HEK293T (cell line): ENCODE measurements at regions not wholly inside any gene's neighbourhood (a gene's known extent, or its start where the extent isn't known, plus 50 kb on each side); places are given as distances from the start of the nearest gene placed in this dataset.

Source experiments
- ARNT ChIP-seq: fragments of 450-650 bp; IDR thresholded peaks from 2 replicates; pipeline ENCODE4 v1.6.1; 2017; ENCODE audit warnings: mild to moderate bottlenecking
- ELF4 ChIP-seq: fragments of 450-650 bp; IDR thresholded peaks from 2 replicates; pipeline ENCODE4 v1.6.1; 2017; ENCODE audit warnings: antibody characterized with exemption
- FOXA1 ChIP-seq: fragments of 450-650 bp; IDR thresholded peaks from 2 replicates; pipeline ENCODE4 v1.6.1; 2016; ENCODE audit warnings: mild to moderate bottlenecking
- FOXK2 ChIP-seq: fragments of 450-650 bp; IDR thresholded peaks from 2 replicates; pipeline ENCODE4 v1.6.1; 2016; ENCODE audit warnings: mild to moderate bottlenecking
- FOXM1 ChIP-seq: fragments of 450-650 bp; IDR thresholded peaks from 2 replicates; pipeline ENCODE4 v1.6.1; 2017; ENCODE audit warnings: mild to moderate bottlenecking, borderline replicate concordance
- HDGF ChIP-seq: fragments of 450-650 bp; IDR thresholded peaks from 2 replicates; pipeline ENCODE4 v1.6.1; 2017; ENCODE audit warnings: antibody characterized with exemption, borderline replicate concordance
- LEF1 ChIP-seq: fragments of 450-650 bp; IDR thresholded peaks from 2 replicates; pipeline ENCODE4 v1.6.1; 2017; ENCODE audit warnings: mild to moderate bottlenecking, borderline replicate concordance
- NFRKB ChIP-seq: fragments of 450-650 bp; IDR thresholded peaks from 2 replicates; pipeline ENCODE4 v1.6.1; 2016; ENCODE audit warnings: mild to moderate bottlenecking, moderate library complexity
- PKNOX1 ChIP-seq: fragments of 450-650 bp; IDR thresholded peaks from 2 replicates; pipeline ENCODE4 v1.6.1; 2016
- SP1 ChIP-seq: fragments of 450-650 bp; IDR thresholded peaks from 2 replicates; pipeline ENCODE4 v1.6.1; 2017
- SUZ12 ChIP-seq: fragments of 450-650 bp; IDR thresholded peaks from 2 replicates; pipeline ENCODE4 v1.6.1; 2016; ENCODE audit warnings: mild to moderate bottlenecking
- TARDBP ChIP-seq: fragments of 450-650 bp; IDR thresholded peaks from 2 replicates; pipeline ENCODE4 v1.6.1; 2016
- ZNF384 ChIP-seq: fragments of 450-650 bp; IDR thresholded peaks from 2 replicates; pipeline ENCODE4 v1.6.1; 2016

GRCh38 chr22:22433770-22434169 is 74.8 kb downstream of the ZNF280B start:
- TF ChIP-seq FOXK2 (no peak), FOXM1 (no peak), PKNOX1 (no peak), SP1 (no peak), ARNT (no peak), SUZ12 (no peak), ZNF384 (no peak), ELF4 (no peak), TARDBP (no peak), LEF1 (no peak), HDGF (no peak), FOXA1 (no peak), NFRKB (no peak)
